LNCaP clone FGC (cell line): ENCODE measurements at regions not wholly inside any gene's neighbourhood (a gene's known extent, or its start where the extent isn't known, plus 50 kb on each side); places are given as distances from the start of the nearest gene placed in this dataset.

Source experiments
- DNase-seq: peaks from one replicate; pipeline ENCODE4 v3.0.0-alpha.2; 2011; ENCODE audit warnings: low read depth
- H3K4me3 ChIP-seq: 2 replicates; pipeline ENCODE4 v1.5.1; 2011; ENCODE audit warnings: mild to moderate bottlenecking, low read depth, low read length, control low read depth
- CTCF ChIP-seq: IDR thresholded peaks from 2 replicates; pipeline ENCODE4 v1.5.1; 2012; ENCODE audit warnings: mild to moderate bottlenecking; ENCODE audit not compliant: control insufficient read depth, insufficient read depth; ENCODE audit errors: extremely low read depth

GRCh38 chr9:26597542-26598149 is 295.0 kb downstream of the CAAP1 start:
- DNase-seq, result no peak
- no peak for TF ChIP-seq CTCF
- no peak overlapping the region for H3K4me3 ChIP-seq

- DNase-seq, result no peak
- H3K4me3 ChIP-seq, result no peak overlapping the region
- no peak for TF ChIP-seq CTCF
These were observed 313.5 kb downstream of the CAAP1 start for GRCh38 chr9:26579056-26579455.

- no peak for DNase-seq
- no peak overlapping the region for H3K4me3 ChIP-seq
- TF ChIP-seq CTCF, result no peak
These were observed 317.6 kb downstream of the CAAP1 start for GRCh38 chr9:26574898-26575440.

- no peak overlapping the region for H3K4me3 ChIP-seq
- no peak for TF ChIP-seq CTCF
These were observed 318.3 kb downstream of the CAAP1 start for GRCh38 chr9:26574256-26574655.

GRCh38 chr9:26567976-26568375 is 324.6 kb downstream of the CAAP1 start:
- no peak for DNase-seq
- no peak for TF ChIP-seq CTCF
- H3K4me3 ChIP-seq, result no peak overlapping the region

More at GRCh38 chr9:26574256-26574655, 318.3 kb downstream of the CAAP1 start:
- DNase-seq, result no peak

- no peak for DNase-seq
- no peak overlapping the region for H3K4me3 ChIP-seq
- TF ChIP-seq CTCF, result no peak
These were observed 326.5 kb downstream of the CAAP1 start for GRCh38 chr9:26566141-26566540.

GRCh38 chr9:26565118-26565517 is 327.5 kb downstream of the CAAP1 start:
- no peak for TF ChIP-seq CTCF
- no peak for DNase-seq
- no peak overlapping the region for H3K4me3 ChIP-seq
